RWPE2 (cell line): ENCODE measurements at regions not wholly inside any gene's neighbourhood (a gene's known extent, or its start where the extent isn't known, plus 50 kb on each side); places are given as distances from the start of the nearest gene placed in this dataset.

Experiments used
- ATAC-seq: fragments of 200-7000 bp; cut with Tn5 transposase; 3 replicates; pipeline ENCODE4 v1.9.1; 2021; ENCODE audit warnings: low read depth
- DNase-seq: peaks from one replicate; pipeline ENCODE4 v3.0.0-alpha.2; 2020; ENCODE audit warnings: low spot score
- H3K27ac ChIP-seq: fragments of 450-650 bp; 2 replicates; pipeline ENCODE4 v1.5.1; 2017; ENCODE audit warnings: mild to moderate bottlenecking; ENCODE audit not compliant: poor library complexity, severe bottlenecking
- H3K27me3 ChIP-seq: fragments of 250-450 bp; sonication (Bioruptor Pico); 2 replicates; pipeline ENCODE4 v1.5.1; 2021; ENCODE audit warnings: mild to moderate bottlenecking, moderate library complexity; ENCODE audit not compliant: insufficient read depth, poor library complexity, severe bottlenecking
- H3K36me3 ChIP-seq: fragments of 250-450 bp; sonication (Bioruptor Pico); 2 replicates; pipeline ENCODE4 v1.5.1; 2020; ENCODE audit warnings: low read depth, mild to moderate bottlenecking, moderate library complexity
- H3K4me1 ChIP-seq: fragments of 250-450 bp; sonication (Bioruptor Pico); 2 replicates; pipeline ENCODE4 v1.5.1; 2021; ENCODE audit warnings: mild to moderate bottlenecking, moderate library complexity; ENCODE audit not compliant: insufficient read depth, poor library complexity, severe bottlenecking
- H3K4me3 ChIP-seq: fragments of 250-450 bp; sonication (Bioruptor Pico); 2 replicates; pipeline ENCODE4 v1.5.1; 2021; ENCODE audit warnings: mild to moderate bottlenecking, moderate library complexity; ENCODE audit not compliant: severe bottlenecking
- H3K9me3 ChIP-seq: fragments of 250-450 bp; sonication (Bioruptor Pico); 2 replicates; pipeline ENCODE4 v1.5.1; 2021; ENCODE audit warnings: mild to moderate bottlenecking, moderate library complexity; ENCODE audit not compliant: severe bottlenecking
- TF ChIP-seq, protein P1 (sequence below): fragments of 450-650 bp; IDR thresholded peaks from one replicate; pipeline ENCODE4 v1.5.1; 2017; ENCODE audit warnings: mild to moderate bottlenecking, moderate library complexity; ENCODE audit not compliant: poor library complexity, severe bottlenecking

DNA sequence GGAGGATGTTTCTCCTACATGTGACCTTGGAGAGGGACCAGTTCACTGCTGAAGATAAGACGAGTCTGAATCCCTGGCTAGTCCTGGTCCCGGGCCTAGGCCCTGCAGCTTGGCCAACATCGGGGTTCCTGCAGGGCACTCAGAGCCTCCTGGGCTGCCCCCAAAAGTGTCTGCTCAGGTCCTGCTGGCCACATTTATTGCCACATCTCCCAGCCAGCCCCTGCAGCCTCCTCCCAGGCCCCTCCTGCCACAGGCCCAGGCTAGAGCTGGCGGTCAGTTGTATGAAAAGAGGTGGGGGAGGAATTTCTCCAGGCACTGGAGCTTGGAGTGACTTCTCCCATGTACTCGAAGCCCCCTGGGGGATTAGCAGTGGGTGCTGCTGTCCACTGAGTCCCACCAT lies 56.5 kb upstream of the PPARA start:
- no peak for DNase-seq
- H3K9me3 ChIP-seq, result no peaks in the 10 kb centered on the region
- peaks cover 90% of the 10 kb centered on the region for H3K36me3 ChIP-seq
- H3K27ac ChIP-seq, result peak overlapping the region; percentile 99
- TF ChIP-seq, protein P1, sequence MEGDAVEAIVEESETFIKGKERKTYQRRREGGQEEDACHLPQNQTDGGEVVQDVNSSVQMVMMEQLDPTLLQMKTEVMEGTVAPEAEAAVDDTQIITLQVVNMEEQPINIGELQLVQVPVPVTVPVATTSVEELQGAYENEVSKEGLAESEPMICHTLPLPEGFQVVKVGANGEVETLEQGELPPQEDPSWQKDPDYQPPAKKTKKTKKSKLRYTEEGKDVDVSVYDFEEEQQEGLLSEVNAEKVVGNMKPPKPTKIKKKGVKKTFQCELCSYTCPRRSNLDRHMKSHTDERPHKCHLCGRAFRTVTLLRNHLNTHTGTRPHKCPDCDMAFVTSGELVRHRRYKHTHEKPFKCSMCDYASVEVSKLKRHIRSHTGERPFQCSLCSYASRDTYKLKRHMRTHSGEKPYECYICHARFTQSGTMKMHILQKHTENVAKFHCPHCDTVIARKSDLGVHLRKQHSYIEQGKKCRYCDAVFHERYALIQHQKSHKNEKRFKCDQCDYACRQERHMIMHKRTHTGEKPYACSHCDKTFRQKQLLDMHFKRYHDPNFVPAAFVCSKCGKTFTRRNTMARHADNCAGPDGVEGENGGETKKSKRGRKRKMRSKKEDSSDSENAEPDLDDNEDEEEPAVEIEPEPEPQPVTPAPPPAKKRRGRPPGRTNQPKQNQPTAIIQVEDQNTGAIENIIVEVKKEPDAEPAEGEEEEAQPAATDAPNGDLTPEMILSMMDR, result no peak
- H3K4me3 ChIP-seq, result no peak overlapping the region
- no peaks in the 10 kb centered on the region for H3K27me3 ChIP-seq
- H3K4me1 ChIP-seq, result peaks cover 27% of the 10 kb centered on the region
- ATAC-seq, result no peak

DNA sequence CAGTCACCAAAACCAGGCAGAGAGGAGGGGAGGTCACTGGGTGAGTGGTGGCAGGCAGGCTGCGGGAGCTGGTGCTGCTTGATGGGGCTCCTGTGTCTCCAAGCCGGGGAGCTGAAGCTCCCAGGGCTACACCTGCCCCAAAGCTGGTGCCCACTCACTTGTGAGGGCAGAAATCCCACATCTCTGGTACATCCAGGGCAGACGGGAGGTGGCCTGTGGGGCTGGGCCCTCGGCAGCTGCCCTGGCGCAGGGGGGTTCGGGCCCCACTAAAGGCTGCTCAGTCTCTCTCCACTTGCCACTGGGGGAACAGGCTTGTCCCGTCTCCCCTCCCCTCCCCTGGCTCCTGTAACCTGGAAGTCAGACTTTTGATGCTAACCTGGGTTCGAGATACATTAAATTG lies 55.6 kb upstream of the PPARA start:
- peak overlapping the region; percentile 99 for H3K27ac ChIP-seq
- H3K27me3 ChIP-seq, result no peaks in the 10 kb centered on the region
- peaks cover 90% of the 10 kb centered on the region for H3K36me3 ChIP-seq
- no peak for ATAC-seq
- no peak overlapping the region for H3K4me3 ChIP-seq
- no peaks in the 10 kb centered on the region for H3K9me3 ChIP-seq
- TF ChIP-seq, protein P1, result no peak
- H3K4me1 ChIP-seq, result peaks cover 21% of the 10 kb centered on the region
- DNase-seq, result no peak

DNA sequence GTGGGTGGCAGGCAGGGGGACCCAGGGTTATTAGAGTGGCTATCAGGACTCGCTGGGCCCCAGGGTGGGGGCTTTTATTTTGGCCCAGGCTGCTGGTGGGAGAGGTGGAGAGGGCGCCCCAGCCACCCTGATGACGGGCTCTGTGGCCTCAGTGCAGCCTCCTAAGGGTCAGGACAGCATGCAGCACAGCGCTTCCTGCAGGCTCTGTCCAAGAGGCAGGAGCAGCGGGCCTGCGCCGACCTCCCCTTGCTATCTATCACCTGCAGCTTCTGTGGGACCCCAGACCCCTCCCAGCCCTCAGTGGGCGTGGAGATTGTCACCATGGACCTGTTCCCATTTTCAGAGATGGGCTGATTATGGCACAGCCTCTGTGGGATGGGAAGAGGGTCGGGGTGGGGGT lies 54.3 kb upstream of the PPARA start:
- Histone ChIP-seq H3K4me1 (peaks cover 11% of the 10 kb centered on the region), H3K27me3 (no peaks in the 10 kb centered on the region), H3K4me3 (no peak overlapping the region), H3K27ac (peak overlapping the region; percentile 92), H3K9me3 (no peaks in the 10 kb centered on the region), H3K36me3 (peaks cover 90% of the 10 kb centered on the region)
- TF ChIP-seq, protein P1, result no peak
- DNase-seq (no peak), ATAC-seq (no peak)

- Histone ChIP-seq H3K4me1 (peaks cover 15% of the 10 kb centered on the region), H3K36me3 (peaks cover 90% of the 10 kb centered on the region), H3K4me3 (no peak overlapping the region), H3K27ac (peak overlapping the region; percentile 92), H3K9me3 (no peaks in the 10 kb centered on the region), H3K27me3 (no peaks in the 10 kb centered on the region)
- ATAC-seq (no peak), DNase-seq (no peak)
- TF ChIP-seq, protein P1, result no peak
These were observed 53.6 kb upstream of the PPARA start for GRCh38 chr22:46096706-46097230.

GRCh38 chr22:46097268-46097900 lies 52.9 kb upstream of the PPARA start:
- Histone ChIP-seq H3K27ac (peak overlapping the region; percentile 92), H3K27me3 (no peaks in the 10 kb centered on the region), H3K36me3 (peaks cover 90% of the 10 kb centered on the region), H3K4me1 (peaks cover 12% of the 10 kb centered on the region), H3K4me3 (no peak overlapping the region), H3K9me3 (no peaks in the 10 kb centered on the region)
- TF ChIP-seq, protein P1, result no peak
- ATAC-seq (no peak), DNase-seq (no peak)
